Fibroblast of villous mesenchyme (primary cell): ENCODE measurements at regions not wholly inside any gene's neighbourhood (a gene's known extent, or its start where the extent isn't known, plus 50 kb on each side); places are given as distances from the start of the nearest gene placed in this dataset.
"Not testable (repeated sequence)": the region's sequence is repeated elsewhere in the genome, so short reads cannot be mapped to it uniquely, and the experiment has no call there.

Experiments
- DNase-seq: peaks from one replicate; pipeline ENCODE4 v3.0.0-alpha.2; 2010; ENCODE audit warnings: low read depth
- H3K4me3 ChIP-seq: 2 replicates; pipeline ENCODE4 v1.5.1; 2011; ENCODE audit warnings: low read depth, mild to moderate bottlenecking, low read length
- TF ChIP-seq, protein P1 (sequence below): IDR thresholded peaks from 2 replicates; pipeline ENCODE4 v1.5.1; 2012; ENCODE audit warnings: low read depth, mild to moderate bottlenecking, low read length; ENCODE audit not compliant: insufficient read depth

DNA sequence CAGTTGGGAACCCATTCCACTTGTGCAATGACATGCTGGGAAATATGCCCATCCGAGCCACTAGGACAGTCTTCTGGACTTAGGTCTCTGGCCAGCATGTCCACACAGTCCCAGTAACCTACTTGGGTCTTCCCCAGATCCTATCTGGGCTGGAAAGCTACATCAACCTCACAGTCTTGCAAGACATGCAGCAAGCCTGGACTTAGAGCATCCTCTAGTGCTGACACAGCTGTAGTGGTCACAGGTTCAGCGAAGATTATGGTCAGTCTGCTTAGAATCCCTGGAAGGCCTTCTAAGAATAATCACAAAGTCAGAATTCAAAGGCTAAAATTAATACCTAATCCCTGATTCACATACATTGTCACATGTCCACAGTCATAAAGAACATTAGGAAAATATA, 842.7 kb downstream of the STPG2 start:
- DNase-seq = no peak
- TF ChIP-seq, protein P1, sequence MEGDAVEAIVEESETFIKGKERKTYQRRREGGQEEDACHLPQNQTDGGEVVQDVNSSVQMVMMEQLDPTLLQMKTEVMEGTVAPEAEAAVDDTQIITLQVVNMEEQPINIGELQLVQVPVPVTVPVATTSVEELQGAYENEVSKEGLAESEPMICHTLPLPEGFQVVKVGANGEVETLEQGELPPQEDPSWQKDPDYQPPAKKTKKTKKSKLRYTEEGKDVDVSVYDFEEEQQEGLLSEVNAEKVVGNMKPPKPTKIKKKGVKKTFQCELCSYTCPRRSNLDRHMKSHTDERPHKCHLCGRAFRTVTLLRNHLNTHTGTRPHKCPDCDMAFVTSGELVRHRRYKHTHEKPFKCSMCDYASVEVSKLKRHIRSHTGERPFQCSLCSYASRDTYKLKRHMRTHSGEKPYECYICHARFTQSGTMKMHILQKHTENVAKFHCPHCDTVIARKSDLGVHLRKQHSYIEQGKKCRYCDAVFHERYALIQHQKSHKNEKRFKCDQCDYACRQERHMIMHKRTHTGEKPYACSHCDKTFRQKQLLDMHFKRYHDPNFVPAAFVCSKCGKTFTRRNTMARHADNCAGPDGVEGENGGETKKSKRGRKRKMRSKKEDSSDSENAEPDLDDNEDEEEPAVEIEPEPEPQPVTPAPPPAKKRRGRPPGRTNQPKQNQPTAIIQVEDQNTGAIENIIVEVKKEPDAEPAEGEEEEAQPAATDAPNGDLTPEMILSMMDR = no peak
- no peak overlapping the region for H3K4me3 ChIP-seq

- H3K4me3 ChIP-seq = no peak overlapping the region
- TF ChIP-seq, protein P1 = no peak
- DNase-seq = no peak
Observed at GRCh38 chr4:97305351-97305750, 837.9 kb downstream of the STPG2 start.

DNA sequence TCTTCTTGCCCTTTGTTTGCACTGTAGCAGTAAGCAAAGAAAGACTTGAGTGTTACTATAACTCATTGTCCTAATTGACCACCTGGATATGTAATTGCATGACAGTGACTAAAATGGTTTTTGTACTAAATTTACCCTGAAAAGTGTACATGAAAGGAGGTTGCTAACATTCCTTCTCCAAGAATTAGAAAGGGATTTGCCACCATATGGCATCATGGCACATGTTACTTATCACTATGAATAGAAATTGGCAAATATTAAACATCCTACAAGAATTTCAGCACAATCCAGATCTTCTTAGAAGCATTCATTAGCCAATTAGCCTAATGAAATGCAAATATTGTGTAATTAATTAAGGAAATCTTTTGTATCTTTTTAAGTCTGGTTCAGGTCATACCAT, 834.2 kb downstream of the STPG2 start:
- no peak for DNase-seq
- TF ChIP-seq, protein P1 = no peak
- no peak overlapping the region for H3K4me3 ChIP-seq

GRCh38 chr4:97317201-97317600, 826.1 kb downstream of the STPG2 start:
- no peak overlapping the region for H3K4me3 ChIP-seq
- TF ChIP-seq, protein P1 = no peak
- DNase-seq = no peak

GRCh38 chr4:97317671-97318070, 825.6 kb downstream of the STPG2 start:
- TF ChIP-seq, protein P1 = no peak
- no peak overlapping the region for H3K4me3 ChIP-seq
- no peak for DNase-seq

GRCh38 chr4:97325751-97326150, 817.5 kb downstream of the STPG2 start:
- H3K4me3 ChIP-seq, DNase-seq: not testable (repeated sequence)

- TF ChIP-seq, protein P1 = no peak
- no peak for DNase-seq
- H3K4me3 ChIP-seq = no peak overlapping the region
Observed at GRCh38 chr4:97330917-97331316, 812.4 kb downstream of the STPG2 start.
